Colon (tissue), 2 donors: ENCODE measurements at regions not wholly inside any gene's neighbourhood (a gene's known extent, or its start where the extent isn't known, plus 50 kb on each side); places are given as distances from the start of the nearest gene placed in this dataset.
A peak's percentile ranks its signal among the peaks of the same experiment; 100 is the strongest.

ENCODE experiments used
- FAIRE-seq: peaks from 2 replicates; lab custom pipeline; 2012; peaks lifted over from hg19 to GRCh38; lab: Jason Lieb, UNC
- donor health status: control.
- donor health status: control.

- FAIRE-seq: no peak
These were observed 96.3 kb upstream of the NOCT start for GRCh38 chr4:138919094-138919936.

- no peak for FAIRE-seq
These were observed 97.3 kb upstream of the NOCT start for GRCh38 chr4:138918169-138918869.

- FAIRE-seq: no peak
These were observed 98.8 kb upstream of the NOCT start for GRCh38 chr4:138916763-138917162.

GRCh38 chr4:138915756-138916155 lies 99.8 kb upstream of the NOCT start:
- FAIRE-seq: no peak

GRCh38 chr4:138912704-138913340 lies 102.8 kb upstream of the NOCT start:
- no peak for FAIRE-seq

- FAIRE-seq: peak; percentile 18
These were observed 103.5 kb upstream of the NOCT start for GRCh38 chr4:138911909-138912703.

- no peak for FAIRE-seq
These were observed 104.7 kb upstream of the NOCT start for GRCh38 chr4:138910914-138911336.

- FAIRE-seq: no peak
These were observed 105.2 kb upstream of the NOCT start for GRCh38 chr4:138910195-138910913.

- FAIRE-seq: no peak
These were observed 106.0 kb upstream of the NOCT start for GRCh38 chr4:138909587-138909986.

- no peak for FAIRE-seq
These were observed 107.4 kb upstream of the NOCT start for GRCh38 chr4:138908134-138908533.

GRCh38 chr4:138907174-138907573 lies 108.4 kb upstream of the NOCT start:
- FAIRE-seq: no peak

- no peak for FAIRE-seq
These were observed 110.8 kb upstream of the NOCT start for GRCh38 chr4:138904793-138905192.

- no peak for FAIRE-seq
These were observed 112.4 kb upstream of the NOCT start for GRCh38 chr4:138903185-138903584.

GRCh38 chr4:138902705-138903104 lies 112.9 kb upstream of the NOCT start:
- no peak for FAIRE-seq

GRCh38 chr4:138901177-138901576 lies 114.4 kb upstream of the NOCT start:
- FAIRE-seq: no peak

GRCh38 chr4:138899999-138900398 lies 115.6 kb upstream of the NOCT start:
- no peak for FAIRE-seq

GRCh38 chr4:138898282-138898681 lies 117.3 kb upstream of the NOCT start:
- no peak for FAIRE-seq

- FAIRE-seq: no peak
These were observed 117.8 kb upstream of the NOCT start for GRCh38 chr4:138897811-138898226.

- FAIRE-seq: no peak
These were observed 120.9 kb upstream of the NOCT start for GRCh38 chr4:138894709-138895108.

GRCh38 chr4:138894011-138894410 lies 121.6 kb upstream of the NOCT start:
- no peak for FAIRE-seq
